NCI-H2196 treated with DMSO at 0.1 percent for 48 hours (cell line): ENCODE measurements at regions not wholly inside any gene's neighbourhood (a gene's known extent, or its start where the extent isn't known, plus 50 kb on each side); places are given as distances from the start of the nearest gene placed in this dataset.

Experiments used
- DNase-seq: peaks from one replicate; lab custom pipeline; 2025; ENCODE audit not compliant: unreplicated experiment; lab: John Stamatoyannopoulos, UW

DNA sequence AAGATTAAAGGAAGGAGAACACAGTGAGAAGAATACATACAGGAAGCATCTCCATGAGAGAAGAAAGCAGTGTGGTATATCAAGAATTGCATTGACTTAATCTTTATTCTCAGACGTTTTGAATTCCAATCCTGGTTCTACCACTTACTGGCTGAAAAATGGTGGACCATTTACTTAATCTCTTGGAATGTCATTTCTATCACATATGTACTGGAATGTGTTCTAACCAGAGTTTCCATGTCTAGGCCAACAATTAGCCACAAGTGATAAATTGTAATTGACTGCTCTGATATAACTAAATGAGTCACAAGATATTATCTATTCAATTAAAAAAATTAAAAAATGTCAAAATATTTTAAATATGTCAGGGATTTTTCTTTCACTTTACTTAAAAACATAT, 626.1 kb downstream of the PTPRC start:
- DNase-seq, result no peak

DNA sequence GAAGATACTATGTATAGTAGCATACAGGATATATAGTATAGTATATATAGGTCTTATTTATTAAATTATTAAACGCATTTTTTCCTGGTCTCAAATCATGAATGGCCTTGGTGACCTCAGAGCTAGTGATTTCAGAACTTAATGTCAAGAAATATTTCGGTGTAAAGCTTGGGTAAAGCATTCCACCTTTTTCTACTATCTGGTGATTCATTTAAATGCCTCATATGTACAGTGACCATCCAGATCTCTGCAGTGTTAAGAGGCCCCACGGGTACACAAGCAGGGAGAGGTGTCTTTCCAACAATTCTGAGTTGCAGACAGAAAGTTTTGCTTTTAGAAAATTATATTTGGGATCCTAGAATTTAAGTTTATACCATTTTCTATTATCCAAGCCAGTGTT, 626.5 kb downstream of the PTPRC start:
- no peak for DNase-seq

DNA sequence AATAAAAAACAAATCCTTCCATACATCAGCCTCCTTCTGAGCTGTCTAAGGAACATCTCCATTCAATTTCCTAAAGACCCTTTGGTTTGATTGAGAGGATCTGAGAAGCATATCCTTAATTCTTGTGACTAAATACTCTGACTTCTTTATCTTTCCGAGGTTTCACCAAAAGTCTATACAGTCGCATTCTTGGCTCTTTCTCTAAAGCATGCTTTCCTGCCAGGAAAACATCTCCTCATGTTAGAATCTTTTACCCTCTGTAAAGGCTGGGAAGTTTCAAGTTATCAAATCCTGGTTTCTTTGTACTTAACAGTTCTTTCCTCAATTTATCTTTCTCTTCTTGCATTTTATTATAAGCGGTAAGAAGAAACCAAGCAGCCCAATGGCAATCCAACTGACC, 630.4 kb downstream of the PTPRC start:
- no peak for DNase-seq

DNA sequence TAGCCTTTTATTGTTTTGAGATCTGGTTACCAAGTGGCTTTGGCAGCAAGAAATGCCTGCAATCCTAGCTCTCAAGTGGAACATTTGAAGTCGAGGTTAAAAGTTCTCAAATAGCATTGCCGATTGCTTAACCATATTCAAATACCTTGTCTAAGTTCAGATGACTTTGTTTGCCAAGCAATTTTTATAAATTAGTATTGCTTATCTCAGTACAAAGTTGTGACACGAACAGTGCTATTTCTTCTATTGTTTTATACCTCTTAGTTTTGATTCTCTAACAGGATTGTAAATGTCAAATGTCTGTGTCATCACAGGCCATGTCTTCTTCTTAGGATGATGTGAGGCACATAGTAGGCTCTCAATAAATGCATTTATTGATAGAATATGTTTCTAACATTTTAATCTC, 633.3 kb downstream of the PTPRC start:
- DNase-seq, result no peak

DNA sequence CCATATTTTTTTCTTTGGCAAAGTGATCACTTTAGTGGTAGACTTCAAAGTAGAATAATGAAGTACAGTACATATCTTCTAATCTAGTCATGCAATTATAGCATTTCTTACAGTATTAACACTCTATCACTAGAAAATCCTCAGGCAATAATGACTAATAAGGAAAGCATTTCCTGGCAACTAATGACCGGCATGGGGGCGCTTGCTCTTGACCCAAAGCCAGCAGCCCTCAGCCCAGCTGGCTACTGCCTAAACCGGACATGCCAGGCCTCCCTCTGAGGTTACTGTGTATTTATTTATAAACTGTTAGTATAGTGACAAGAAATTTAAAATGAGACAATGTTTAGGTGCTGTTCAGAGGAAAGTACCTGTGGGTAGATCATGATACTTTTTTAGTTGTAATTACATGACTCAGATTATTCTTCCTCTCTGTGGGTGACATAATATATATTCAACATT, 633.8 kb downstream of the PTPRC start:
- DNase-seq, result no peak

DNA sequence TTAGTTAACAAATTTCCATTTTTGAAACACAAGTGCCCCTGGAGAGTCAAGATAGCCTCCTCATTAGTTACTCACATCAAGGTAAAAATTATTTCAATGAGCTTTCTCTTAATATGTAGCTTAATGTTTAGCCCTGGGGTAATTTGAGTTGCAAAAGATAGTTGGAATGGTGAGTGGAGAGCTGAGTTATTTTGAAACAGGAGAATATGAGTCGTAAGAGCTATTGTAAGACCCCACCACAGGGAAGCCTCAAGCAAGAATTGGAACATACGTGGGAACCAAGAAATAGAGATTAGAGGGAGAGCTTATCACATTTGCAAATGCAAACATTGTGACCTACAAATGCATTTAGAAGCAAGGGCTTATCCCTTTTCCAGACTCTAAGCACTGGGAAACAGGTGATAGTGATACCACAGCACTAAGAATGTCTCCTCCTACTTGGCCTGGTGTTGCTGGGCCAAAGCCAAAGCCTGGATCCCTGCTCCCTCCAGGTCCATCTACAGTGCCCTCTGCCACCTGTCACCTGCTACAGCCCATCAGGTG, 635.1 kb downstream of the PTPRC start:
- no peak for DNase-seq

DNA sequence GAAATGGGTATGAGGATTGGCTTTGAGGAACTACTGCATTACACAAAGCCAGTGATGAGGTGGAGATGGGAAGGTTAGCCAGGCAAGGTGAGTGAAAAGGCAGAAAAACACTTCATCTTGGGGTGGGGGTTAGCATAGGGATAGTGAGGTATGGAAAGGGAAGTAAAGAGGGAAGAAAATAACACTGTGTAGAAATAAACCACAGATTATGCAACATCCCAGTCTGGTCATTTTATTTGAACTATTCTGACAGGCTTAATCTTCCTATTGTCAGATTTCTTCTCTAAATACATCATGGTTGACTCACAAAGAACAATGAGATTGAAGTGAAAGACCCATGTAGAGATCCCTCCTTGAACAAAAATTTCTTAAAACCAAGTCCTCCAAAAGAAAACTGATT, 640.2 kb downstream of the PTPRC start:
- DNase-seq, result no peak

DNA sequence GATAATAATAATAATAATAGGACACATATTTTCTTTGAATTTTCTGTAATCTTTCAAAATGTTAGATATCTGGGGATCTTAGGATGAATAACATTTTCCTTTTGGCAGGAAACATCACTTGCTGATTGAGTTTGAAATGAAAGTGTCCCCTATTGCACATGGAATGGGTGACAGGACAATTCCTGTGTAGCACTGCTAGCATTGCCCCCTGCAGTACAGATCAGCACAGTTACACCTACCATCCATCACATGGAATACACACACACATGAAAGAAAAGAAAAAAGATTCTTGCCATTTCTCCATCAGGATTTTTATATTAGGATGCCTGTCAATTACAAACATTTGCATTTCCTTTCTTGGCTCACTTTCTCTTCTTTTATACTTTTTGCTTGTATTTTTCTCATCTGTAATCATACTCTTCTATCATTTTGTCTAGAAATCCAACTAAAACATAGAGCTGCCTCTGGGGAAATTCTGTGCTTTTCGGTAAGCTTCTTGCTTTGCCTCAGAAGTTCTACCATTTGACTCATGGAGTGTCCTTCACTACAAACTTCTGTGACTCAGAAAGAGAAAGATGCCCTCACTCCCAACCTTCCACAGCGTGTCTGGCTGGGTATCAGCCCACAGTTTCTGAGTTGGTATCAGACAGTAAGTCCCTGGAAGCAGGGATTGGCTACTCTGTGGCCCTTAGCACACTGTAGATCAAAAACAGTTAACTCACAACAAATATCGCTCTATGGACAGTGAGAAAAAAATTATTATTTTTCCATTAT, 641.2 kb downstream of the PTPRC start:
- DNase-seq, result no peak

DNA sequence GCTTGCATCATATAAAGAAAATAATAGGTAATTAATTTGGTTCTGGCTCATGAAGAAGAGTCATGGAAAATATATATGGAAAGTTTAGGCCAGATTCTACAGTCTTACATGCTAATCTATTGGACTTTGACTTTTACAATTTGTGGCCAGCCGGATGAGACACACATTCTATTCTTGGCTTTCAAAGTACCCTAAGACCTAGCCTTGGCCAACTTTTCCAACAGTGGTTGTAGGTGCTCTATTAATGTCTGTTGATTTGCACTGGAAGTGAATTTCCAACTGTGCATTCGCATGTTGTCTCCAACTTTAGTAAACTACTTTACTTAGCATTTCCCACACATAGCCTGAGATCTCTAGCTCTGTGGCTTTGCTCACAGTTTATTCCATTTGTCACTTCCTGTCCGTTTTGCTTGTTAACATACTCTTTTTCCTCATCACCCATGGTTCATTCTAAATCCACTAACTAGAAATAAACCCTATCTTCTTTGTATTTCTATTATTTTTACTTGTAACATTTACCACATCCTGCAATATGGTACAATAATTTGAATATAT, 644.0 kb downstream of the PTPRC start:
- DNase-seq, result no peak

DNA sequence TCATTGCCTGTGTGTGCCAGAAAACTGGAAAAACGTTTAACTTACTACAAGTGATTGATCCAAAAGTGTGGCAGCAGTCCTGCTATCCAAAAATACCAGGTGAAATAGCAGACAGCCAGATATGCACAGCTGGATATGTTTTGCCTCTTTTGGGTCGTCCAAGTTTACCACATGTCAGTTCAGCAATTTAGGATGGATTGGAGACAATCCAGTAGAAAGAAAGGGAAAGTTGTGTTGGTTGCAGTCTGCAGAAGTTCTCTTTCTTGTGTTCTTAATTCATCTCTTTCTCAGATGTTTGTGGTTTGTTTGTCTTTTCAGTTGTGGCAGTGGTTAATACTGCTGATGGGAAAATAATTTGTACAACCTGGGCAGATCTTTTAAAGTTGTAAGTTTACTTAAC, 645.0 kb downstream of the PTPRC start:
- no peak for DNase-seq

DNA sequence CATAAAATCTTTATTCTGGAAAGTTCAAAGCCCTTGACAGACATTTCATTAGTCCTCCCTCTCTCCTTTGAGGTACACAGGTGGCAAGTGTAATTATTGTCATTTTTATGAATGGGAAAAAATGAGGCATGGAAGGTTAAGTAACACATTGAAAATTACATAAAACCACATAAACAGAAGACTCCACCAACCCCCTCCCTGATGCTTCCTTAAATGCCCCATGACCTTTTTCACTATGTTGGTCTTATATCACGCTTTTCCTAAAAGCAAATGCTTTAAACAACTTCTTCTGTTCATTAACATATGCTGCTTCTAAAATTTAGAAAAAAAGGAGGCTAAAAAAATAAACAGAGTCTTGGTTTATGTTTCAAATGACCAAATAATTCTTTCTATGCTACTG, 648.4 kb downstream of the PTPRC start:
- DNase-seq, result no peak

DNA sequence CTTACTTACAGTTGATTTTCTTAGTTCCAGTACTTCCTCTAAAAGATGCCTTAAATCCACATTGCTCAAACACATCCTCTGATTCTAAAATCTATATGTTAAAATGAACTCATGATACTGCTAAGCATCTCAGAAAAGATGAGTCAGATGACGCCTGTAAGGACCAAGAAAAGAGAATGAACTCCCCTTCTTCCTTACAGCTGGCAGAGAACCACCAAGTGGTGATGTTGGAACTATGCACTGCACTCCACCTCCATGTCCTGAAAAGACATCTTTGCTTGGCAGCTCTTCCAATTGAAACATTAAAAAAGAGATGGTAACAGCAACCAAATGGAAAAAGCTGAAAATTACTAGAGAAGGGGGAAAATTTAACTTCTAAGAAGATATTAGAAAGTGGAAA, 648.8 kb downstream of the PTPRC start:
- no peak for DNase-seq

DNA sequence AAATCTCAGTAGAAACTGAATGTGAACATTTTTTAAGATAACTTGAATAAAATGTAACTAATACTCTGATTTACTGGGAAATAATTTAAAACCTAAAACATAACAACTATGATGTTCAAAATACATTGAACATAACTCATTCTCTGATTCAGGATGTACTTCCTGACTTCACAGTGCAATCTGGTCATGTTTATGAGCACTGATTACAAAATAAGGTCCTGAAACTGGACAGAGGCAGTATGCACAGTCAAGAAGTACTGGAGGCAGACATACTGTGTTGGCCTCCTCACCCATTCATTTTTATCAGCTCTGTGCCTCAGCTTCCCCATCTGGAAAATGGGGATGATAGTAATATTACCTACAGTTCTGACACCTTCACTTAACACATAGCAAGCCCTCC, 651.3 kb downstream of the PTPRC start:
- DNase-seq, result no peak

DNA sequence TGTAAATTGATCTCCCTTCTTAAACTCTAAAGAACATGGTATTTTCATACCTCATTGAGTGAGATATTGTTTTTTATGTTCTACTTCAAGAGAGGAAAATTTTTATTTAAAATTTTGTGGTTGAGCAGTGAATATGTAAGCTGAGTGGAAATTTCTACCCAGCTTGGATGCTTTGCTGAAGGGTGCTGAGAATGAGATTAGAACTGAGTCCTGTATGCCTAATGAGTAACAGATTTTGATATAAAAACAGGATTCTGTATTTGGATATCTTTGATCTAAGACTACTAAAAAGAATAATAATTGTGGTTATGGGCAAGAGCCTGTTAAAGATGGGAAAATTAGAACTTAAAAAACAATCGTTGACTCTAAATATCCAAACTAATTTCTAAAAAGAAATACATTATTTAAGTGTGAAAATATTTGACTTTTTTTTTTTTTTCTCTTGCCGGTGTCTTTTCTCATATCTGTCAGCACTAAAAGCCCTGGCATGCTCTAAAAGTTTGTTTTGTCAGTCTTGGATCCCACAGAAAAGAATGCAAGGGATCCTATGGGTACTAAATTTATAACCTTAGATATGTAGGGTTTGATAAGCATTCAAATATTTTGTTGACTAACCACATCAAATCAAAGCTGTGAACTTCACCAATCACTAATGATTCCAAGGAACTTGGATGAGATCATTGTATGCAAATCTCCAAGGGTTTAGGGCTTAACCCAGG, 652.3 kb downstream of the PTPRC start:
- no peak for DNase-seq

DNA sequence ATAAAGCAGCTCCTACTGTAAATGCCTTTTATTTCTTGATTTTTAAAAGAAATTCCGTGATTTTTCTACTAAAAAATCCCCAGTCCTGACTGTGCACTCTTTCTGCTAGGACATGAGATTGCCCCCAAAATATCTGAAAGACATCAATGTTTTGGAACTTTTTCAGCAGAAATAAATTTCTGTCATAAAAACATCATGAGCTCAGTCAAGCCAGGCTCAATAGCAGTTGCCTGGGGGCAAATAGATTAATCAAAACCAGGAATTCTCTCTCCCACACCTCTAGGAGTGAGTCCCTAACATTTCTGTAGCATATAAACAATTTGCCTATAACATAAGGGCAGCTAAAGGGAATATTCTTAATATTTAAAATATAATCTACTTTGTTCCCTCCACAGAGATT, 654.1 kb downstream of the PTPRC start:
- DNase-seq, result no peak

DNA sequence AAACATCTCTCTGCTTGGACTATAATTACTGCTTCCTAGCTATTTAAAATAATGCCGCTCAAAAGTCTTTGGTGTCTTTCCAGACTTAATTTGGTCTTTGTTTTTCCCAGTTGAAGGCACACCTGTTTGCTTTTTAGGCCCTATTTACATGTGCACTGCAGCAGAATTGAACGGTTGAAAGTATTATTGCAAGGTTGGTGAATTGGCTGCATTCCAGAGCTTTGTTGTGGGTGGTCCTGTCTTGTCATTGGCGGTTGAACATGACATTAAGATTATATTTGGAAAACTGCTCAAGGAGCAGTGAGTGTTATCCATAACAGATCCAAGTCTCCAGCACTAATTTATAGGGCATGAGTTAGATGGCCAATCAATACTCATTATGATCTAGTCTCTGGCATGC, 656.3 kb downstream of the PTPRC start:
- DNase-seq, result no peak

DNA sequence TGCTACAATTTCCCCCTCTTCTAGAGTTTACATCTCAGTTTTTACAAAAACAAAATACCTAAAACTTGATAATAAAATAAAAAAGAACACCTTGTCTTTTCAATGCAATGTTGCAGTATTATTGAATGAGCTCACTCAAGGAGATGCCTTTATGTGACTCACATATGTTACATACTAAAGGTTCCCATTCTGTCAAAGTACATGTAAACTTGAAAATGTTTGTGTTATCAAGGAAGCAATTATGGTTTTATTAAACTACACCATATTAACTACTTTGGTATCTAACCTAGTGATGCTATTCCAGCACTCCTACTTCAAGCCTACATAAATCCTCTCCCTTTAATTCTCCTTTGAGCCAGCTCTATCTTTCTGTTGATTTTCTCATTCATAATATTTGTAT, 658.3 kb downstream of the PTPRC start:
- DNase-seq, result no peak

DNA sequence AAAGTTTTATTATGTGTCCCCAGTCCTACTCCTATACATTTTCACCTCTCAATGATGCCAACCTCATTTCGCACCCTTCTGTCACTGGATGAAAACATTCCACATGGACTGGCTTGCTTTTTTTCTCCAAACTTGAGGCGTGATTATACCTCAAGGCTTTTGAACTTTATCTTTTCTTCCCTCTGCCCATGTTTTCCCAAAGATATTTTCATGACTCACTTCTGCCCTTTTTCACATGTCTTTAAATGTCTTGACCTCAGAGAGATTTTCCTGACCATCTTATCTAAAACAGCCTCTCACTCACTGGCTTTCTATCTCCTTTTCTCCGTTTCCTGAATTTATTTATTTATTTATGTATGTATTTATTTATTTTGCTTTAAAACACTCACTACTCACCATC, 659.0 kb downstream of the PTPRC start:
- no peak for DNase-seq

DNA sequence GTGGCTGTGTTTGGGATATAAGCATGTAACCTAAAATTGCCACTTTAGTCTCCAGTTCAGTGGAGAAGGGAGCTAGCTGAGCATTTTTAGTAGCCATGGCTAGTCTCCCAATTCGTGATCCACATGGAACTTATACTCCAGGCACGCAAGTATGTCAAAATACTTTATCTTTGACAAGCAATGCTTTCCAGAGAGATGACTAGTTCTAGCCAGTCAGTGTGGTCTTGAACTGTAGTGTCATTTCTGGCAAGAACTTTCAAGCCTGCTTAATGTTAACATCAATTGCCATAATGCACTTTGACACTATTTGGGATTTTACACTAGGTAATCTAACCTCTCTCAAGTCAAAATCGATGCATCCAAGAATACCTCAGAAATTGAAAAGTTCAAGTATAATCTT, 660.0 kb downstream of the PTPRC start:
- no peak for DNase-seq

DNA sequence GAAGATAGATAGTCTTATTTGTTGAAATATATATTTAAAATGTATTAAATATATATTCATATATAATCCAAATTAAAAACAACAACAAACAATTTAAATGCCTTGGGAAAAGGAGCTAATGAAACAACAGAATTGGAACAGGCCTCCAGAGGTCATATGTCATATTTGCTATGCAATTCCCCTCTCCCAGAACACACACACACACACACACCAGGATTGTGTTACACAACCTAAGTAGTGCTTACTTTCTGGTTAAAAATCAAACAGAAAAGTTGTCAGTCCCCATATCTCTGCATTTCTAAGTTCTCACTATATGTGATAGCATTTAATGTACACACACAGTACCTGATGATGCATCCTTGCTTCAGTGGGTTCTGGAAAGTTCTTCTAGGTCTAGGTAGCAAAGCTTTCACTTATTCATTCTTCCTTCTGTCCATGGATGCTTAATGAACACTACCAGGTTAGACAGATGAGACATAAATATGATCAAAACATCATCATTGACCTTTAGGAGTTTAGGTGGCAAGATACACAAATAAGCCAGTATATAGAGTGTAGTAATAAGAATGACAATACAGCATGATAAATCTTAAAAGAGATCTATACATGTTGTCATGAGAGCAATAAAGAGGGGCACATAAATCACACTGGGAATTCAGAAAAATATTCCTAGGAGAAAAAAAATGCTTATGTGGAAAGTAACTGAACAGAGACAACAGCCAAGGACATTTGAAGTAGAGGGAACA, 662.8 kb downstream of the PTPRC start:
- no peak for DNase-seq

DNA sequence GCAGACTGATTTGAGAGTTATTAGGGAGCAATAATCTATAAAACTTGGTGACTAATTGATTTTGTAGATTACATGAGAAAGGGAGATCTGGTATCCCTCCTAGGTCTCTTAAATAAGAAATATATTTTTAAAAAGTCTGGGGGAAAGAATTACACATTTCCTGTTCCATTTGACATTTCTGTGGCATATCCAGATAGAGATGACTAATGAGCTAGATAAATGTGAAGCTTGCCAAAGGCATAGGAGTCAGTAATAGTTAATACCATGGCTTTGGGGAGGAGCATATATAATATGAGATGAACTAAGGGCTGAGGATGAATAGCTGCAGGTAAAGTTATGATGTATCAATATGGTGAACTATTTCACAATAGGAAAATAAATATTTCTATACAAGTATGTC, 663.7 kb downstream of the PTPRC start:
- DNase-seq, result no peak
